ENCODE measurements at regions not wholly inside any gene's neighbourhood (a gene's known extent, or its start where the extent isn't known, plus 50 kb on each side); places are given as distances from the start of the nearest gene placed in this dataset.

GRCh38 chr11:41861838-41862237 lies 402.4 kb upstream of the LRRC4C start:
- Histone ChIP-seq H3K9me3 (ENCODE audit: control insufficient read depth, low read length) (no peaks in the 10 kb centered on the region), H3K27ac (ENCODE audit: low read depth, low read length) (no peak overlapping the region), H3K4me3 (ENCODE audit: low read length) (no peak overlapping the region), H3K27me3 (ENCODE audit: control insufficient read depth, insufficient read depth, low read length, poor library complexity, severe bottlenecking) (no peaks in the 10 kb centered on the region), H3K4me1 (ENCODE audit: control insufficient read depth, insufficient read depth, low read length) (no peaks in the 10 kb centered on the region), H3K36me3 (ENCODE audit: control insufficient read depth, insufficient read depth, low read length) (no peaks in the 10 kb centered on the region), H3K9ac (ENCODE audit: extremely low read depth, low read length, poor library complexity, severe bottlenecking) (no peak overlapping the region)
- Mint-ChIP-seq H3K27me3 (ENCODE audit: insufficient read depth) (no peaks in the 10 kb centered on the region), H3K4me1 (no peaks in the 10 kb centered on the region), H3K9me3 (no peaks in the 10 kb centered on the region), H3K27ac (no peak overlapping the region), H3K36me3 (ENCODE audit: low read depth) (no peaks in the 10 kb centered on the region), H3K4me3 (no peak overlapping the region)
- DNase-seq = no peak
- WGBS, 2 experiments (ENCODE audit: insufficient coverage in 1 of 2, insufficient read length in 1 of 2) = 100% methylated on average over 1 of the region's 1 CpG
- TF ChIP-seq CTCF (conservative IDR thresholded peaks at IDR 0.05) = no peak

GRCh38 chr11:41866525-41866924 lies 407.1 kb upstream of the LRRC4C start:
- Histone ChIP-seq H3K9me3 (ENCODE audit: control insufficient read depth, low read length) (no peaks in the 10 kb centered on the region), H3K9ac (ENCODE audit: extremely low read depth, low read length, poor library complexity, severe bottlenecking) (no peak overlapping the region), H3K36me3 (ENCODE audit: control insufficient read depth, insufficient read depth, low read length) (no peaks in the 10 kb centered on the region), H3K4me3 (ENCODE audit: low read length) (no peak overlapping the region), H3K4me1 (ENCODE audit: control insufficient read depth, insufficient read depth, low read length) (no peaks in the 10 kb centered on the region), H3K27me3 (ENCODE audit: control insufficient read depth, insufficient read depth, low read length, poor library complexity, severe bottlenecking) (no peaks in the 10 kb centered on the region), H3K27ac (ENCODE audit: low read depth, low read length) (no peak overlapping the region)
- no peaks in the 10 kb centered on the region for H3K27me3 Mint-ChIP-seq (ENCODE audit: insufficient read depth)
- no peak overlapping the region for H3K4me3 Mint-ChIP-seq
- H3K27ac Mint-ChIP-seq = no peak overlapping the region
- no peak for DNase-seq
- H3K4me1 Mint-ChIP-seq = no peaks in the 10 kb centered on the region
- no peaks in the 10 kb centered on the region for H3K36me3 Mint-ChIP-seq (ENCODE audit: low read depth)
- TF ChIP-seq CTCF (conservative IDR thresholded peaks at IDR 0.05) = no peak
- H3K9me3 Mint-ChIP-seq = no peaks in the 10 kb centered on the region

- no peak overlapping the region for H3K4me3 Mint-ChIP-seq
- H3K36me3 ChIP-seq (ENCODE audit: control insufficient read depth, insufficient read depth, low read length) = no peaks in the 10 kb centered on the region
- H3K4me1 Mint-ChIP-seq = no peaks in the 10 kb centered on the region
- 83 to 85% methylated on average over 2 to 4 of the region's 4 CpGs for WGBS, 2 experiments (ENCODE audit: insufficient coverage in 1 of 2, insufficient read length in 1 of 2)
- H3K27me3 Mint-ChIP-seq (ENCODE audit: insufficient read depth) = no peaks in the 10 kb centered on the region
- no peaks in the 10 kb centered on the region for H3K9me3 Mint-ChIP-seq
- no peak for DNase-seq
- H3K27ac ChIP-seq (ENCODE audit: low read depth, low read length) = no peak overlapping the region
- H3K4me3 ChIP-seq (ENCODE audit: low read length) = no peak overlapping the region
- no peaks in the 10 kb centered on the region for H3K9me3 ChIP-seq (ENCODE audit: control insufficient read depth, low read length)
- H3K36me3 Mint-ChIP-seq (ENCODE audit: low read depth) = no peaks in the 10 kb centered on the region
- H3K9ac ChIP-seq (ENCODE audit: extremely low read depth, low read length, poor library complexity, severe bottlenecking) = no peak overlapping the region
- H3K4me1 ChIP-seq (ENCODE audit: control insufficient read depth, insufficient read depth, low read length) = no peaks in the 10 kb centered on the region
- no peak overlapping the region for H3K27ac Mint-ChIP-seq
- no peaks in the 10 kb centered on the region for H3K27me3 ChIP-seq (ENCODE audit: control insufficient read depth, insufficient read depth, low read length, poor library complexity, severe bottlenecking)
- no peak for TF ChIP-seq CTCF (conservative IDR thresholded peaks at IDR 0.05)
Observed at GRCh38 chr11:41868606-41869005, 409.2 kb upstream of the LRRC4C start.
